Myocyte (in vitro differentiated cells): ENCODE measurements at regions not wholly inside any gene's neighbourhood (a gene's known extent, or its start where the extent isn't known, plus 50 kb on each side); places are given as distances from the start of the nearest gene placed in this dataset.

ENCODE experiments used
- DNase-seq: peaks from one replicate; pipeline ENCODE4 v3.0.0-alpha.2; 2012; ENCODE audit warnings: low read depth

DNA sequence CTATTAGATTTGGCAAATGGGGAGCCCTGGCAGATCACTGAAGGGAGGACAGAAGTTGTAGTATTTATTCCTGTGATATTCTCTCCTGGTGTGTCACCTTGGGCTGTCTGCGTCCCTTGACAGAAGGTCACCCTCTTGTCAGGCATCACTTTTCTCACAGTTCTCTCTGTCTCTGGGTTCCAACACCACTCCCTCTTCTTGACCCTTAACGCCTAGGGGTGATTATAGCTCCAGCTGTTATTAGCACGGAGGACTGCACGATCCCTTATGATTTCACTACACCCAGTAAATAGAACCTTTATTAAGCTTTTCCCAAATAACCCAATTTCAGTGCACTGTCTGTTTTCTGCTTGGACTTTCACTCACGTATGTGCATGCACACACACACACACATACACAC, 166.3 kb upstream of the TNP1 start:
- DNase-seq, result no peak

DNA sequence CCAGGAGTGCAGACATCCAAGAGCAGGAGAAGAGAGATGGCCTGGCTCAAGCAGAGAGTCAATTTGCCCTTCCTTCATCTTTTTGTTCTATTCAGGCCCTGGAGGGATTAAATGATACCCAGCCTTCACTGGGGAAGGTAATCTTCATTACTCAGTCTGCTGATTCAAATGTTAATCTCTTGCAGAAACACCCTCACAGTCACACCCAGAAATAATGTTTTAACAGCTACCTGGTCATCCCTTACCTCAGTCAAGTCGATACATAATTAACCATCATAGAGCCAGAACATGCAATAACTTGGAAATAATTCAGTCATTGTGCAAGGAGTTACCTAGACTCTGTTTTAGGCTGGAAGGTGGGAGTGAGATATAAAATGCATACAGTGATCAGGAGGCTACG, 163.7 kb upstream of the TNP1 start:
- no peak for DNase-seq

DNA sequence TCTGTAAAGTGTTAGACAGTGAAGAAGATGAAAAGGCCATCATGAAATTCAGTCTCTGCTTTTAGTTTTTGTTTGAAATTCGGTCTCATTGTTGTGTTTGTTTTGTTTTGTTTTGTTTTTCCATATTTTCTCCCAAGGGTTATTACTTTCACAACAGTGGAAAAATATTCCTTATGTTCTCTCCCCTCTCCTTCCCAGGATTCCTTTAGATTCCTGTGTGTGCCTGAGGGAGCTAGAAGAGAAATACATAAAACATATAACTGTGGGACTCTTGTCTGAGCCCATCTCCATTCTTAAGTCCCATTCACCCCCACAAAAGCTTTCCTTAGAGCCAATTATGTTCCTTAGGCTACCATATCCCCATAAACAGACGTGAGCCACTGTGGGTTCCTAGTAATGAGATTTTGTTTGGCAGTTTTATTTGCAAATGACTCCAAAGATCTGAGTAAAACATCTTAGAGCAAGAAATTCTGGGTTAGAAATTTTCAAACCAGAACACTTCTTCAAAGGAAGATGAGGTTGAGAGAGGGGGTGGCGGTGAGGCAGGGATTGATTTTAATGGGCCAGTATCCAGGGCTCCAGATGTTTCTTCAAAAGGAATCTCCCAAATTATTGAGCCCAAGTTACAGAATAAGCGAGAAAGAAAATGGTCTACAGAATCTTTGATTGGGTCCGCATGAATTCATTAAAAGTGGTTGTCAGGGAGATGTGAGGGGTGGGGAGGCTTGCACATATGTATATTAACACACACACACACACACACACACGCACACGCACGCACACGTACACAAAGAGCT, 157.8 kb upstream of the TNP1 start:
- DNase-seq, result no peak

DNA sequence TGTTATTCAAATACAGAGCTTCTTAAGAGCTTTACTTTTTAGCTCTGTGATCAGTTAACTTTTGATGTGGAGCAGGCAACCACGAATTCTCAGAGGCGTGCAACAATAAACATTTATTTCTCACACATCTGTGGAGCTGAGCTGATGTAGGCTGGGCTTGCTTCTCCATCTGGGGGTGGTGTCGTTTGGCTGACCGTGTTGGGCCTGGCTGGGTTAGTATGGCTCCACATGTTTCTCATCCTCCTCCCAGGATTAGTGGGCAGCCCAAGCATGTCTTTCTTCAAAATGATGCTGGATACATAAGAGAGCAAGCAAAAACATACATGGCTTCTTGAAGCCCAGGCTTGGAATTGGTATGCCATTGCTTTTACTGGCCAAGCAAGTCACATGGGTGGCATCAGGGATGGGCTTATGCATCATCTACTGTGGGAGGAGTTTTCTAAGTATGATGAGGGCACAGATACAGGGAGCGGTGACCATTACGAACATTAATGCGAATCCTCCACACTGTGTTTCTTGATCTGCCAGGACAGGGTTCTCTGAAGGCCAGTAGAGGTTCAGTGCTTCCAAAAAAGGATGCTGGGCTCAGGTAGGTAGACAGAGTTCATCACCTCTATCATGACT, 157.0 kb upstream of the TNP1 start:
- DNase-seq, result no peak

DNA sequence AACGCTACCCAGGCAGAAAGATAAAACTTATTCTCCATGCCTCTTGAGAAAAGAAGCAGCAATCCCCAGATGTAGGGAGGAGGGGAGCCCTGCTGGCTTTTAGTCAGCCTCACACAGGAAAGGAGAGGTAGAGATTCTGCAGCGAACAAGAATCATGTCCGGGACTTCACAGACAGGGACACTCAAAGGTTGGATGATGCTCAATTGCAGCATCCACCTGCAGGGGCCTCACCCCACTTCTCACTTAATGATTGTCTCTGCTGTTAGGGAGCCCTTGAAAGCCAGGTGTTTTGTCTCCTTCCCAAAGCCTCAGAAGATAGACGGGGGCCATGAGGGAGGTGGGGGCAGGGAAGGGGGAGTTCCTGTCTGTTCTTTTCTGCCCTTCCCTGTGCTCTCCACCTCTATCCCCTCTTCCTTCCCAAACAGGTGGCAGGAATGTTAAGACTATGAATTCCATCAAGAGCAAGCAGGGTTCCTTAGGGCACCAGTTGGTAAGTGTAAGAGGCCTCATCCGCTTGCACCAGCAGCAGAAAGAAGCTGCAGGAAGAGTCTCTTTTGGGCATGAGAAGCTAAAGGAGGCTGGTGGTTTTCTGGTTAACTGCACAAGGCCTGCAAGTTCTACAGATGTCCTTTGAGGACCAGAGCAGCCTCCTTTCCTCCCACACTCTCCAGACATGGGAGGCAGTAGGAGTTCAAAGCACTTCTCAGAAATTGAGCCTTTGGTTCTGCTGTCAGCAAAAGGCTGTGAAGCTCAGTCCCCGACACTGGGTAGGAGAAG, 154.7 kb upstream of the TNP1 start:
- no peak for DNase-seq

DNA sequence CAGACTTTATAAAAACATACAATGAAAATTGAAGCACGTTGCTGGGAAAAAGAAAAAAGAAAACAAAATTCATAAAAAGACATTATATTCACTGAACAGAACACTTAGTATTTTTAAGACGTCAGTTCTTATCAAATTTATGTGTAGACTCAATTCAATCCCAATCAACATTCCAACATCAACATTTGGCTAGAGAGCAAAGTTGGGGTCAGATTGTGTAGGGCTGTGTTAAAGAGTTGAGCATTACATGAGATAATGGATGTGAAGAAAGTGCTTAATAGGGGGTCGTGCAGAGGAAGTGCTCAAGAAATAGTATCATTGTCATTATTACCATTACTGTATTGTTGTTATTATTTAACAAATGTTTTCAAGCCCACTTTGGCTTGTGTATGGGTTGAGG, 154.1 kb upstream of the TNP1 start:
- no peak for DNase-seq

DNA sequence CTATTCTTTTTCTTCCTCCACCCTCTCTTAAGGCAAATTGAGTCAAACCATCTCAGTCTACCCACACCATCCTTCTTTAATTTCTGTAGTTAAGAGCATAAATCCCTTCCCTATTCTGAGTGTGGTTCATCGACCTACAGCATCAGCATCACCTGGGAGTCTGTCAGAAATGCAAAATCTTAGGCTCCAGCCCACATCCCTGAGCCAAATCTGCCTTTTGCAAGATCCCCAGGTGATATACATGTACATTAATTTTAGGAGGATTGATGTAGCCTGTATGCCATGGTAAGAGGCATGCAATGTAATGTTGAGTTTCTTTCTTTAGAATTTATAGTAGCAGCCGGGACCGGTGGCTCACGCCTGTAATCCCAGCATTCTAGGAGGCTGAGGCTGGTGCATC, 151.7 kb upstream of the TNP1 start:
- no peak for DNase-seq

DNA sequence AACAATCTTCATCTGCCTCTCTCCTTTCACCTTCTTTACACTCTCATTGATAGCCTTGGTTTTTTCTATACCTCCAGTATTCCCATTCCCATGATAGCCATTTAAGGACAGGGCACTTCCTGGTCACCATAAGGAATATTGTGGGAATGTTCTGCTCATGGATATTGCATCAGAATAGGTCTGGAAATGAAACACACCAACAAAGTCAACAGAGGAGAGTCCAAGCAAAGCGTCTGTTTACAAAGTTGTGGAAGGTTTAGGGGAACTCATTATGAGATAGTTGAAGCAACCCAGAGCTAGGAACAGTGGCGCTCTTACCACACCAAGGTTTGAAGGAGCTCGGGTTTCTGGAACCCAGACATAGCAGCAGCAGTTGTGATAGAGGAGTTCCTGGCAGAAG, 150.3 kb upstream of the TNP1 start:
- DNase-seq, result no peak

DNA sequence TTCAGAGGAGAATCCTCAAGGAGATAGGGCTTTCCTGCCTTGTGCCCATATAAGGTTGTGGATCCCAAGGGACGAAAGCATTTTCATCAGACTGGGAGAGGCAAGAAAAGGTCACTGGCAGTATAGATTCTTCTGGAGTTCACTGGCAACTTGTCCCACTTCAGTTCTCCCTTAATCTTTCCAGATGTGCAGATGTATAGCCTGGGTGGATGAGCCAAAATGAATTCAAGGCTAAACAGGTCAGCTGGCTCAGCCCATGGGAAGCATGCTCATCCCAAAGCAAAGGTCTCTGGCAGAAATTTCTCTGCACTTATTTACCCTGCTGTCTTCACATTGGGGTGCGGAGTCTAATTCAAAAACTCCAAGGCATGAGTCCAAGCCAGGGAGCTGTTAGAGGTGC, 148.9 kb upstream of the TNP1 start:
- DNase-seq, result no peak

DNA sequence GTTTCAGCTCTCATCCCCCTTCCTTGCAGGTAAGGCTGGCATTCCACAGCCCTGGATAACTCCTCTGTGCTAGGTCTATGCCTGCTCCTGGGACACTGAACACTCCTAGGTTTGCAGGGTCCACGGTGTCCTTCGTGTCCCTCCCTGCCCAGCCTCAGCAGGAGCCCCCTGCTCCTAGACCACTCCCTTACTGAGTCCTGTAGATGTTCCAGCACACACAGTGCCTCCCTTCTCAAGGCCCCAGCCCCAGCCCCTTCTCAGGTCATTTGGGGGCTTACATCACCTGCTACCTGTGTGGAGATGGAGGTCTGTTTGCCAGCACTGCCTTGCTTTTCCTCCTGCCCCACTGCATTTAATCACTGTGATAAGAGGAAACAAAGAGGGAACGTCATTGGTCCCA, 146.4 kb upstream of the TNP1 start:
- DNase-seq, result no peak

DNA sequence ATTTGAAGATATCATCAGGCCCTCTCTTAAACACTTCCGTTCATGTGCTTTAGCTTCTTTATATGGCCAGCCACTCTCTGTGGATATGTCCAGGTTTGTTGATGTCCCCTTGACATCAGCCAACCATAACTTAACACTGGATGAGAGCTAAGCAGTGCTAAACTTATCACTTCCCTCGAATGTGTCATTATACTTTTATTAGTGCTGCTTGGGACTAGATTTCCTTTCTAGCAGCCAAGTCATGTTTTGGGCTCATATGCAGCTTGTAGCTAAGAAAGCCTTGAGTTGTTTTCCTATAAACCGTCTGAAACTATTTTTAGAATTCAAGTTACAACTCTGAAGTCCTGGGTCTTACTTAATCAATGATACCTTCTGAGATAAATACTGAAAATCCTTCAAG, 144.8 kb upstream of the TNP1 start:
- DNase-seq, result no peak

DNA sequence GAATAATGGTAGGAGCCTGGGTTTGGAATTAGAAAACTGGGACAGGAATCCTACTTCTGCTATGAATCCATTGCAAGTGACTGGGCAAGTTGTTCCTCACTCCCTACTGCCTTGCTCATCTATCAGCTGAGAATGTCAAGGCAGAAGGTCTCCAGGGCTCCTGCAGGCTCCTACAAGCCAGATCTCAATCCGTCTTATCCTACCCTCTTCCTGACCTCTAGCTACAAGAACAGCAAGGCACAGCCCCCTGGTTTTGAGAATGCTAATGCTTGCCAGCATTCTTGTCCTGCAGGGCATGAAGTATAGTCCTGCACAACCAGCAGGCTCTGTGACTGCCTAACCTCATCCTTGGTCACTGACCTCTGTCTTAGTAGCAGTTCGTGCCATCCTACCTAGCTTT, 141.9 kb upstream of the TNP1 start:
- no peak for DNase-seq

DNA sequence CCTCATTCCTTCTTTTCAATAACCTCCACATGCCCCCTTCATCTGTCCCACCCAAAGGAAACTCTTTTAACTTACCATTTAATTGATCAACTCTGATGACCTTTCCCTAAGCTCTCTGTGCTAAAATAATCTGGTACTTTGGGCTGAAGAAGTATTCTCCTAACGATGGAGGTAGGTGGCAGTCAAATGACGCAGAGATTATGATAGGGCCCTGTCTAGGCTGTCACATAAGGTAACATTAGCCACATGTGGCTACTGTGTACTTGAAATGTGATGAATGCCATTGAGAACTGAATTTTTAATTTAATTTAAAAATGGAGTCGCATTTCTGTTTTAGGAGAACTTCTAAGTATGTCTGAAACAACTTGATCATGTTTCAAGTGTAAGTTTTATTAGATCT, 140.5 kb upstream of the TNP1 start:
- DNase-seq, result no peak

DNA sequence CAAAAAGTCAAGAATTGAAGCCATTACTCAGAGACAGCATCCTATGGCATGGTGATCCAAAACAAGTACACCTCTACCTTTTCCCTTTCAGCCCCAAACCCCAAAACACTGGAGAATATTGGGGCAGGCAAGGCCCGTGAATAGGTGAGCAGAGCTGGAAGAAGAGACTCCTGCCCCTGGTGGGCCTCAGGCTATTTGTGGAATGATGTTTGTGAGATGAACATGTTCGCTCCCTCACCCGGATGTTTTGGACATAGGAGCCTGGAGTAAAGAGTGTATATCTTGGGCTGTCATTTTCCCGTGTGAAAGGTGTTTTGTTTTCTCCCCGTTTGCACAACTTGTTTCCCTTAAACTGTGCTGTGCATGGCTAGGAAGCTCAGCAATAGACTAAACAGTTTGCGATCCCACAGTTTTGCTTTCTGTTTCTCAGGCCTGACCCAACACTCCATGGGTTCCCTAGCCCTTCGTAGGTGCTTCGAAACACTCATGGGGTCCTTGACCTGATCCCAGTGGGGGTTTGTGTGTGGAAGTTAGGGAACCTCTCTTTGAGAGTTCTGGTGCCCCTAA, 136.5 kb upstream of the TNP1 start:
- no peak for DNase-seq

DNA sequence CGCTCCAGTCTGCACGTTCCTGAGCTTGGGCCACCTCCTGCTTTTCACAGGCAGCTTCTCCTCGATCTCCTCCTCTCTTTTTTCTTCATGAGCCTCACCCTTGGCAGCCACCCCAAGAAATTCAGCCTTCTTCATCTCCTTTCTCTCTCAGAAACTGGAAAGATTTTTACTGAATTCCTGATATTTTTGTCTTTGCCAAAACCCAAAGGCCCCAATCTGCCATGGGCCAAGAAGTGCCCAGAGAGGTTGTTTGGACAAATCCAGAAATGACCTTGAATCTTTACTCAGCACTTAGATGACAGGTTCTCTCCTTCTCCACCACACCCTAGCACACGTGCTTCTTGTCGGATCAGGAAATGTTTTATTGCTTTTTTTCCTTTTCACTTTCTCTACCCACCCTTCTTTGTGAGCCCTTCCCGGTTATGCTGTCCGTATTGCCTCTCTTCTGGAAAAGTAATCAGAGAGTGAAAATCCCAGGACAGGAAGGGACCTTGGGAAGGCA, 134.5 kb upstream of the TNP1 start:
- no peak for DNase-seq

DNA sequence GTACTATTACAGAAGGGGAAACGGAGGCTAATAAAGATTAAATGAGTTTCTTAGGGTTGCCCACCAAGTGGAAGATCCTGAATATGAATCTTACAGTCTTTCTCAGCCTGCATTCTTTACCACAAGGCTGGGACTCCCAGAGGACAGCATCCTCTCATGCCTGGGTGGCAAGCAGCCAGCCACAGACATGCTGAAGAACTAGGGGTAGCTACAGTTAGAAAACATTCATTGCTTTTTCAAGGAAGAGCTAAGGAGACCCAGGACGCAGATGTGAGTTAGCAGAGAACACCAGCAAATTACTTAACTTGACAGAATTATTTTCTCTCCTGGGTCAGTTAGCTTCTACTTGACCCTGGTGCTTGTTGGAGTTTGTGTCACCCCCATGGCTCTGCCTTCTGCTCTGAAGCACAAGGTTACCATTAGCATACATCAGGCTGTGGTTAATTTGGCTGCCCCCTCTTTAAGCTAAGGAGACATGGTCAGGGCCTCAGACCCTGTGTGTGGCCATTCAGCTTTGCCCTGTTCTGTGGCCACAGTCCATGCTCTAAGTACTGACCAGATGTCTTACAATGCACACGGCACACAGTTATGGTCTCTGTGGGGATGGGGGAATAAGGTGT, 132.3 kb upstream of the TNP1 start:
- peak; percentile 20 for DNase-seq

DNA sequence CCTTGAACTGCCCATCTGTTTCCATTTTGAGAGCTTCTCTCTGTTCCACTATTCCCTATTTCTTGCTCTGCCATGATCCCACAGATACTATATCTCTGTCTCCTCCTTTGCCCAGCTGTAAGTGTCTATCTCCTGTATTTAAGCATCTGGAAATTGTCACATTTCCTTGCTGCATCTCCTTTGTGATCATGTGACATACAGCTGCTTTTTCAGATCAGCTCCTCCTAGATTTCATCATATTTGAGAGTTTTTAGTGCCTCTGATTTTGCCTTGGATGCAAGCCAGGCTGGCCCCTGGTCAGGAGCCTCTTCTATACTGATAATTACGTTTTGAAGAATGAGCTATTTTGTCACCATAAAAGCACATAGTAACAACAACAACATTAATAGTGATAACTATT, 131.7 kb upstream of the TNP1 start:
- peak; percentile 53 for DNase-seq

DNA sequence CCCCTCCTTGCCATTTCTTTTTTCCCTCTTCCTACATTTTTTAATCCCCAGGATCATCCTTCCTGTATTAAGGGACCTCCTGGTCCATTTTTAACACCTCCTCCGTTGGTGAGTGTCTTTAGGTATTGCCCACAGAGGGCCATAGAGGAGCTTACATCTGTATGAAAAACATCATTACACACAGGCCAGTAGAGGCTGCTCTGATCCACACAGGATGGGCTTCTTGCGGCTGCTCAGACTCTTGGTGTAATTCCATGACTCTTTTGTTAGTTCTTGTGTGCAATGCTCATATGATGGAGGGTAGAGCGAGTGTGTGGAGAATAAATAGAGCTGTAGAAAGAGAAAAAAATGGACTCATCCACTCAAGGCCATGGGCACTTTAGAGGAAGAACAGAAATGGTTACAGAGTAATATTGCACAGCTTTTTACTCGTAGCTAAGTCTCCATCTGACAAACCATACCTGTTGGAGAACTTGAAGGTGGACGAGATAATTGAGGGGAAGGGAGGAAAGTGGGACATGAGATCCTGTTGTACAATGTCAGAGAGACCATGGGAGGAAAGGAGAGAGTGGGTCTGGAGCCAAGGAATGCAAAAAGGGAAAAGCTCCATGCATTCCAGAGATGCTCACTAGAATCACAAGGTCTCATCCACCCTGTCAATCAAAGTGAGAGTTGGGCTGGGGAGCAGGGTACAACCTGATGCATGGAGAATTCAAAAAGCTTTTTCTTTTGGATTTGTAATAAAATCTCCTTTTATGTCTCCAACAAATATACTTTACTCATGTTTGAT, 129.7 kb upstream of the TNP1 start:
- DNase-seq, result no peak

DNA sequence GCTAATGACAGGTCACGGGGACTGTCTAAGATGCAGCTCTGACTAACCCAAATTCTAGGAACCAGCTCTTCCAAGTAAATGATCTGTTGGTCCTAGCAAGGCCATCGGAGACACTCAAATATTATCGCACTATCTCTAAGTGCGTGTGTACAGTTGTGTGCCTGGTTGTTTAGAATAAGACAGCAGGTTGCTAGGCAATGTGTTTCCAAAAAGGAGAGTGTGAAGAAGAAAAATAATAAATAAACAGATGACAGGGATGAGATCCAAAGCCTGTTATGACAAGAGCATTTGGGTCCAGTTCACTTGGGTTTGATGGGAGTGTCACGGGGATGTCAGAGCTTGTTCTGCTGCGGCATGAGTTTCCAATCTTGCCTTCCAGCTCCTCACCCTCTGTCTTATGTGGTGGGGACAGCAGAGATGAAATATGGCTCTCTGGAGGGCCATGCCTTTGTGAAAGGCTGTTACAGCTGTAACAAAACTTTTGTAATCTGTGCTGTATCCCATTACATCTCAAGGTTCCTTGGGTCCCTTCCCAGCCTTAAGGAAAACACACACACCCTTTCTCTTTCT, 127.5 kb upstream of the TNP1 start:
- DNase-seq, result no peak

DNA sequence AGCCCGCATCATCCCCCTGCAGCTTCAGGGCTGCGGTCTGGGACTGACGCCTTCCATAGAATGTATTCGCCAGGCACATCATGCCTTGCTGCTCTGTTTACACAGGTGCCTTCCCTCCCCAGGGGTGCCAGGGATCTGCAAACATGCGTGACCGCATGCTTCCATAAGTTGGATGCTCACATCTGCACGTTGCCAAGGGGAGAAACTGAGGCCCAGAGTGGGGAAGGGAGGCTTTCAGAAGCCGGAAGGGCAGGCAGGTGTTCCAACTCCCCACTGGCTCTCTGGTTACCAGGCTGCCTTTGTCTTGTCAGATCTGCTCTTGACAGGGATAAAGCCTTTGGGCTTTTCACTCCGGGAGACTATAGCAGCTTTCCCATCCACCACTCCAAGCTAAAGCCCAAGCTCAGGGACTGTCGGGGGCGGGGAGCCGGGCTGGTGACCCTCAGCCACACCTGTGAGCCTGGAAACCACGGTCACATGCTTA, 125.8 kb upstream of the TNP1 start:
- DNase-seq, result no peak
